ENCODE measurements at regions not wholly inside any gene's neighbourhood (a gene's known extent, or its start where the extent isn't known, plus 50 kb on each side); places are given as distances from the start of the nearest gene placed in this dataset.

- DNase-seq, result no peak
Observed at GRCh38 chr7:8380130-8380529, 53.3 kb upstream of the NXPH1 start.

- no peak for DNase-seq
Observed at GRCh38 chr7:8382004-8382730, 51.2 kb upstream of the NXPH1 start.

All from hematopoietic multipotent progenitor cell treated with erythropoietin and hydrocortisone succinate and interleukin-3 and kit ligand, for 8 days (in vitro differentiated cells).